A549 (cell line): ENCODE measurements at regions not wholly inside any gene's neighbourhood (a gene's known extent, or its start where the extent isn't known, plus 50 kb on each side); places are given as distances from the start of the nearest gene placed in this dataset.

Experiments used
- ATAC-seq, 2 experiments: fragments of 200-7000 bp in 1 of 2; fragments of >200 bp in 1 of 2; cut with Nextera tagmentation in 1 of 2; cut with Tn5 transposase in 1 of 2; 3 replicates each; pipeline versions ENCODE4 v1.8.0 to v1.9.1; 2018 to 2020; ENCODE audit warnings: mild to moderate bottlenecking in 1 of 2, moderate library complexity in 1 of 2
- CTCF ChIA-PET: fragments of 300-600 bp; sonication (Branson Sonifier 250); formaldehyde crosslinking; extraction: SDS; loops from one replicate; lab custom pipeline; 2021; ENCODE audit warnings: antibody characterized with exemption, inconsistent platforms; lab: Yijun Ruan, JAX
- POLR2A ChIA-PET: fragments of 350-600 bp; formaldehyde crosslinking; extraction: SDS; loops from one replicate; lab custom pipeline; 2021; ENCODE audit warnings: antibody characterized with exemption, inconsistent platforms; lab: Yijun Ruan, JAX
- DNase-seq, 2 experiments: peaks; one replicate each; pipeline versions ENCODE4 v3.0.0 to v3.0.0-alpha.2; 2011 to 2016; ENCODE audit warnings: low read depth in 1 of 2, low spot score in 1 of 2
- FAIRE-seq: peaks from 2 replicates; lab custom pipeline; 2011; peaks lifted over from hg19 to GRCh38; lab: Jason Lieb, UNC
- H3K27ac ChIP-seq, 2 experiments: fragments of >200 bp; sonication (Bioruptor Twin); formaldehyde crosslinking; 3 replicates each; pipeline ENCODE4 v1.5.1; 2016 to 2017
- H3K4me1 ChIP-seq: fragments of >200 bp; sonication (Bioruptor Twin); formaldehyde crosslinking; 3 replicates; pipeline ENCODE4 v1.6.1; 2016
- H3K4me2 ChIP-seq: fragments of >200 bp; sonication (Bioruptor Twin); formaldehyde crosslinking; 3 replicates; pipeline ENCODE4 v1.6.1; 2016
- H3K4me3 ChIP-seq: fragments of >200 bp; sonication (Bioruptor Twin); formaldehyde crosslinking; 3 replicates; pipeline ENCODE4 v1.5.1; 2016
- H3K9me3 ChIP-seq: fragments of >200 bp; sonication (Bioruptor Twin); formaldehyde crosslinking; 3 replicates; pipeline ENCODE4 v1.6.1; 2016
- BHLHE40 ChIP-seq: IDR thresholded peaks from 2 replicates; pipeline ENCODE4 v1.6.1; 2012; ENCODE audit warnings: low read depth, low read length, inconsistent platforms
- CEBPB ChIP-seq, 2 experiments: fragments of >200 bp in 1 of 2; sonication (Bioruptor Twin) in 1 of 2; formaldehyde crosslinking in 1 of 2; IDR thresholded peaks; 2 replicates each; pipeline ENCODE4 v1.6.1; 2012 to 2016
- HOXB13 ChIP-seq: fragments of 250-450 bp; sonication (Bioruptor Pico); IDR thresholded peaks from 2 replicates; pipeline ENCODE4 v1.5.0; 2020; ENCODE audit warnings: low read depth, mild to moderate bottlenecking, moderate library complexity
- JUN ChIP-seq, 2 experiments: fragments of >200 bp; sonication (Bioruptor Twin); formaldehyde crosslinking; IDR thresholded peaks; 2 replicates in 1 of 2; 3 replicates in 1 of 2; pipeline ENCODE4 v1.6.1; 2016 to 2017
- MAFK ChIP-seq: fragments of 450-650 bp; IDR thresholded peaks from 2 replicates; pipeline ENCODE4 v1.6.1; 2014; ENCODE audit not compliant: partially characterized antibody
- PHF8 ChIP-seq: fragments of 200-600 bp; sonication (generic); IDR thresholded peaks from 2 replicates; pipeline ENCODE4 v1.6.1; 2016; ENCODE audit warnings: low read depth, mild to moderate bottlenecking, antibody characterized with exemption, moderate library complexity, borderline replicate concordance
- POLR2A ChIP-seq: IDR thresholded peaks from 2 replicates; pipeline ENCODE4 v1.6.1; 2012; ENCODE audit warnings: mild to moderate bottlenecking, low read length
- RAD21 ChIP-seq, 2 experiments: fragments of >200 bp in 1 of 2; sonication (Bioruptor Twin) in 1 of 2; formaldehyde crosslinking in 1 of 2; IDR thresholded peaks in 1 of 2; conservative IDR thresholded peaks in 1 of 2; 2 replicates in 1 of 2; 3 replicates in 1 of 2; pipeline ENCODE4 v1.6.1; 2012 to 2018; ENCODE audit warnings: inconsistent platforms in 1 of 2
- RNF2 ChIP-seq: fragments of 200-600 bp; sonication (generic); IDR thresholded peaks from 2 replicates; pipeline ENCODE4 v1.6.1; 2016; ENCODE audit warnings: low read depth, mild to moderate bottlenecking, antibody characterized with exemption, moderate library complexity, borderline replicate concordance
- SMC3 ChIP-seq: fragments of >200 bp; sonication (Bioruptor Twin); formaldehyde crosslinking; IDR thresholded peaks from 3 replicates; pipeline ENCODE4 v1.6.1; 2018; ENCODE audit warnings: inconsistent platforms
- TP53 ChIP-seq: fragments of 250-450 bp; sonication (Bioruptor Pico); IDR thresholded peaks from 2 replicates; pipeline ENCODE4 v1.5.0; 2021; ENCODE audit warnings: mild to moderate bottlenecking, moderate library complexity
- ZFP36 ChIP-seq: fragments of 450-650 bp; IDR thresholded peaks from 2 replicates; pipeline ENCODE4 v1.6.1; 2014; ENCODE audit warnings: borderline replicate concordance; ENCODE audit not compliant: partially characterized antibody
- WGBS: methylation state at CpG from one replicate; pipeline ENCODE4 v1.1.6; 2017; ENCODE audit errors: missing lambda C conversion rate; 5-methylcytosine and 5-hydroxymethylcytosine counted together
- TF ChIP-seq, protein P1 (sequence below): fragments of >200 bp; sonication (Bioruptor Twin); formaldehyde crosslinking; IDR thresholded peaks from 3 replicates; pipeline ENCODE4 v1.5.1; 2016
- TF ChIP-seq, protein P2 (sequence below): IDR thresholded peaks from 2 replicates; pipeline ENCODE4 v1.6.1; 2012
- TF ChIP-seq, protein P3 (sequence below): fragments of 200-600 bp; sonication (generic); IDR thresholded peaks from 2 replicates; pipeline ENCODE4 v1.6.1; 2016; ENCODE audit warnings: antibody characterized with exemption, mild to moderate bottlenecking, moderate library complexity
- TF ChIP-seq, protein P4 (sequence below): fragments of 250-450 bp; sonication (Bioruptor Pico); IDR thresholded peaks from 2 replicates; pipeline ENCODE4 v1.5.0; 2021; ENCODE audit warnings: mild to moderate bottlenecking, moderate library complexity, borderline replicate concordance

DNA sequence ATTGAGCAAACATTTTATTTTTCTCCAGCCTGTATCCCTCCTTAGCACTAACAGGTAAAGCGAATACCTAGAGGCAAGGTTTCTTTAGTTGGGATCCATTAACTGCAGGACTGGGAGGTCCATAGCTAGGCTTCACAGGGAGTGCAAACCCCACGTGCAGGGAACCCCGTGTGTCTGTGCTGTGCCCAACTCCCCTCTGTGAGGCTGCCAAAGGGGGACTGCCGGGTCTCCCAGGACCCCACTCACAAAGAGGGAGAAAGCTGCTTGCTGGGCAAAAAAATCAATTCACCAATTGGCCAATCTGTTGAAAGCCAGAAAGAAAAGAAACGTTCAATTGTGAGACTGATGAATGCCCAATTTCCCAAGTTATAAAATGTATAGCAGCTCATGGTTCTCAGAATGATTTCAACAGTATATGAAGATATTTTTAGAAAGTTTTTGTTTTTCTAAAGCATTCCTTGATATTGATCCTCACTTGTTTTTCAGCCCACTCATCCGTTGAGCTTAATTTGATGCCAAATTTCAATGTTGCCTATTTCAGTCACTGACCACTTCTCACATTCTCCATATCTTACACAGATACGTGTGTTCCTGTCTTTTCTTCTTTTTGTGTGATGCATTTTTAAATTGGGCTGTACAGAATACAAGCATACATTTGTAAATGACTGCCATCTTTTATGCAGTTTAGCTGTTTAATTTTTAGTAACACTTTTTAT, 202.7 kb upstream of the PRSS58 start (continued):
- TF ChIP-seq, protein P1, sequence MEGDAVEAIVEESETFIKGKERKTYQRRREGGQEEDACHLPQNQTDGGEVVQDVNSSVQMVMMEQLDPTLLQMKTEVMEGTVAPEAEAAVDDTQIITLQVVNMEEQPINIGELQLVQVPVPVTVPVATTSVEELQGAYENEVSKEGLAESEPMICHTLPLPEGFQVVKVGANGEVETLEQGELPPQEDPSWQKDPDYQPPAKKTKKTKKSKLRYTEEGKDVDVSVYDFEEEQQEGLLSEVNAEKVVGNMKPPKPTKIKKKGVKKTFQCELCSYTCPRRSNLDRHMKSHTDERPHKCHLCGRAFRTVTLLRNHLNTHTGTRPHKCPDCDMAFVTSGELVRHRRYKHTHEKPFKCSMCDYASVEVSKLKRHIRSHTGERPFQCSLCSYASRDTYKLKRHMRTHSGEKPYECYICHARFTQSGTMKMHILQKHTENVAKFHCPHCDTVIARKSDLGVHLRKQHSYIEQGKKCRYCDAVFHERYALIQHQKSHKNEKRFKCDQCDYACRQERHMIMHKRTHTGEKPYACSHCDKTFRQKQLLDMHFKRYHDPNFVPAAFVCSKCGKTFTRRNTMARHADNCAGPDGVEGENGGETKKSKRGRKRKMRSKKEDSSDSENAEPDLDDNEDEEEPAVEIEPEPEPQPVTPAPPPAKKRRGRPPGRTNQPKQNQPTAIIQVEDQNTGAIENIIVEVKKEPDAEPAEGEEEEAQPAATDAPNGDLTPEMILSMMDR = no peak

DNA sequence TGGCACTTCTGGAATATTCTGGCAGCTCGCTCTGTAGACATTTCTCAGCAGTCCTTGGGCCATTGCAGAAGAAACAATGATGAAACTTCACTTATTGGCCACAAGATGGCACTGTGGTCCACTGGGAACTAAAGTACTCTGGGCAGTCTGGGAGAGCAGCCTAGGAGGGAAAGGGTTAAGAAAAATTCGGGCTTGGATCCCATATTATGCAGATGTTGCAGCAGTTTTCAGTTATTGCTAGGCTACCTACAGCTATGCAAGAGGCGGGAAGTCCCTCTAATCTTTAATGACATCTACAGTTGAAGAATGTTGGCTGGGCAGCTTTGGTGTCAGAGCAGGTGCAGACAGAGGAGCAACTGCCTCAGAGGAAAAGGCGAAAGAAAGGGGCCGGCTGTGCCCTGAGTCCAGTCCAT, 201.7 kb upstream of the PRSS58 start:
- no peaks in the 10 kb centered on the region for H3K9me3 ChIP-seq
- ChIA-PET POLR2A (no interaction called here), CTCF (interaction anchor here (0.6 to 3.5 kb wide), 23 partner anchors 9 to 483 kb away, joined by 3 to 12 read pairs (median 3); no protein-coding TSS in a partner anchor)
- TF ChIP-seq CEBPB (IDR thresholded peaks at IDR 0.05) = peak in 1 of 2 experiments; percentile 51; a peak in 1 of 4 replicates
- TF ChIP-seq JUN (IDR thresholded peaks at IDR 0.05) = no peak
- no peak for TF ChIP-seq HOXB13 (CRISPR knock-in tag)
- TF ChIP-seq, protein P1 = peak; percentile 69
- TF ChIP-seq RAD21 (conservative IDR thresholded peaks at IDR 0.05 in 1 of 2, IDR thresholded peaks at IDR 0.05 in 1 of 2) = peak; percentile 38 to 41
- 0 out of 3 replicates have a peak, but pooled peaks have one; percentile 30 for TF ChIP-seq SMC3
- ATAC-seq (peak; percentile 80 to 96; a peak in 5 of 6 replicates), FAIRE-seq (no peak), DNase-seq (peak; percentile 30 to 61)
- no peak overlapping the region for H3K27ac ChIP-seq
- no peak overlapping the region for H3K4me2 ChIP-seq
- H3K4me3 ChIP-seq = no peak overlapping the region
- 3% methylated on average over 5 of the region's 5 CpGs for WGBS
- no peaks in the 10 kb centered on the region for H3K4me1 ChIP-seq

DNA sequence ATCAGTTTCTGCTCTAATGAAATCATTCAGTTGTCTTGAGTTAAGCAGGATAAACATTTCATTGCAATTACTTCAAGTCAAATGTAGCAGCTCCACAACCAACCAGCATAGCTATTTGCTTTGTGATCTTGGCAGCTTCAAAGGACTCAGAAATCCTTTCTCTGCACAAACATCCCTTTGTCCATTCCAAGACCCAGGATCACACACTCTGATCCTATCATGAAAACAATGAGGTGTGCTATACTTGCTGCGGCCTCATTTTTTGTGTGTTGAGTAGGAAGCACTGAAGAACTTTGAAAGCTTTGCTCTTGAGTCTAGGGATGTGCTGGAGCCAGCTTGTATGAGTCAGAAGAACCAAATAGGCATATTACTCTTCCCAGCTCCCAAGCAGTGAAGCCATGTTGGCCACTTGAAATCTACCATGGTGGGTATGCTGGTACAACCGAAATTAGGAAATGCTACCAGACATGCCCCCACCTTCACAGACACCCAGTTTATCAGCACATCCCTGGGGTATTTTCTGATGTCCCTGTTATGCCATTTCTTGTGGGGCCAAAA, 199.4 kb upstream of the PRSS58 start:
- WGBS = 0% methylated on average over 2 of the region's 2 CpGs
- Histone ChIP-seq H3K4me1 (no peaks in the 10 kb centered on the region), H3K9me3 (no peaks in the 10 kb centered on the region), H3K27ac (no peak overlapping the region), H3K4me2 (no peak overlapping the region), H3K4me3 (no peak overlapping the region)
- FAIRE-seq (no peak), ATAC-seq (no peak), DNase-seq (no peak)
- CTCF ChIA-PET = no interaction called here
- no peak for TF ChIP-seq BHLHE40
- POLR2A ChIA-PET = no interaction called here

DNA sequence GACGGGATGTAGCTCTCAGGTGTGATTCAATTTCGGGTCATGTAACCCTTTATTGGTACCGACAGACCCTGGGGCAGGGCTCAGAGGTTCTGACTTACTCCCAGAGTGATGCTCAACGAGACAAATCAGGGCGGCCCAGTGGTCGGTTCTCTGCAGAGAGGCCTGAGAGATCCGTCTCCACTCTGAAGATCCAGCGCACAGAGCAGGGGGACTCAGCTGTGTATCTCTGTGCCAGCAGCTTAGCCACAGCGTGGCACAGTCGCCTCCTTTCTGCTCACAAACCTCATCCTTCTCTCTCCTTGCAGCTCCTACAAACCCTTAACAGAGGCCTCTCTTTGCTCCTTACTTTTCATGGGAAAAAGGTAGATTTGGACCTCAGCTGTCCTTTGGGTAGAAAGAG, 197.5 kb upstream of the PRSS58 start:
- ATAC-seq (no peak), DNase-seq (no peak), FAIRE-seq (no peak)
- no peak overlapping the region for H3K4me2 ChIP-seq
- POLR2A ChIA-PET = no interaction called here
- no peaks in the 10 kb centered on the region for H3K4me1 ChIP-seq
- H3K27ac ChIP-seq = no peak overlapping the region
- no peak for TF ChIP-seq POLR2A
- TF ChIP-seq RNF2 = no peak
- TF ChIP-seq TP53 (CRISPR knock-in tag) = no peak
- no peak for TF ChIP-seq ZFP36
- no peak for TF ChIP-seq MAFK
- TF ChIP-seq PHF8 = no peak
- TF ChIP-seq, protein P2, sequence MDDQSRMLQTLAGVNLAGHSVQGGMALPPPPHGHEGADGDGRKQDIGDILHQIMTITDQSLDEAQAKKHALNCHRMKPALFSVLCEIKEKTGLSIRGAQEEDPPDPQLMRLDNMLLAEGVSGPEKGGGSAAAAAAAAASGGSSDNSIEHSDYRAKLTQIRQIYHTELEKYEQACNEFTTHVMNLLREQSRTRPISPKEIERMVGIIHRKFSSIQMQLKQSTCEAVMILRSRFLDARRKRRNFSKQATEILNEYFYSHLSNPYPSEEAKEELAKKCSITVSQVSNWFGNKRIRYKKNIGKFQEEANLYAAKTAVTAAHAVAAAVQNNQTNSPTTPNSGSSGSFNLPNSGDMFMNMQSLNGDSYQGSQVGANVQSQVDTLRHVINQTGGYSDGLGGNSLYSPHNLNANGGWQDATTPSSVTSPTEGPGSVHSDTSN = no peak
- TF ChIP-seq, protein P3, sequence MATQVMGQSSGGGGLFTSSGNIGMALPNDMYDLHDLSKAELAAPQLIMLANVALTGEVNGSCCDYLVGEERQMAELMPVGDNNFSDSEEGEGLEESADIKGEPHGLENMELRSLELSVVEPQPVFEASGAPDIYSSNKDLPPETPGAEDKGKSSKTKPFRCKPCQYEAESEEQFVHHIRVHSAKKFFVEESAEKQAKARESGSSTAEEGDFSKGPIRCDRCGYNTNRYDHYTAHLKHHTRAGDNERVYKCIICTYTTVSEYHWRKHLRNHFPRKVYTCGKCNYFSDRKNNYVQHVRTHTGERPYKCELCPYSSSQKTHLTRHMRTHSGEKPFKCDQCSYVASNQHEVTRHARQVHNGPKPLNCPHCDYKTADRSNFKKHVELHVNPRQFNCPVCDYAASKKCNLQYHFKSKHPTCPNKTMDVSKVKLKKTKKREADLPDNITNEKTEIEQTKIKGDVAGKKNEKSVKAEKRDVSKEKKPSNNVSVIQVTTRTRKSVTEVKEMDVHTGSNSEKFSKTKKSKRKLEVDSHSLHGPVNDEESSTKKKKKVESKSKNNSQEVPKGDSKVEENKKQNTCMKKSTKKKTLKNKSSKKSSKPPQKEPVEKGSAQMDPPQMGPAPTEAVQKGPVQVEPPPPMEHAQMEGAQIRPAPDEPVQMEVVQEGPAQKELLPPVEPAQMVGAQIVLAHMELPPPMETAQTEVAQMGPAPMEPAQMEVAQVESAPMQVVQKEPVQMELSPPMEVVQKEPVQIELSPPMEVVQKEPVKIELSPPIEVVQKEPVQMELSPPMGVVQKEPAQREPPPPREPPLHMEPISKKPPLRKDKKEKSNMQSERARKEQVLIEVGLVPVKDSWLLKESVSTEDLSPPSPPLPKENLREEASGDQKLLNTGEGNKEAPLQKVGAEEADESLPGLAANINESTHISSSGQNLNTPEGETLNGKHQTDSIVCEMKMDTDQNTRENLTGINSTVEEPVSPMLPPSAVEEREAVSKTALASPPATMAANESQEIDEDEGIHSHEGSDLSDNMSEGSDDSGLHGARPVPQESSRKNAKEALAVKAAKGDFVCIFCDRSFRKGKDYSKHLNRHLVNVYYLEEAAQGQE = no peak
- TF ChIP-seq, protein P4, sequence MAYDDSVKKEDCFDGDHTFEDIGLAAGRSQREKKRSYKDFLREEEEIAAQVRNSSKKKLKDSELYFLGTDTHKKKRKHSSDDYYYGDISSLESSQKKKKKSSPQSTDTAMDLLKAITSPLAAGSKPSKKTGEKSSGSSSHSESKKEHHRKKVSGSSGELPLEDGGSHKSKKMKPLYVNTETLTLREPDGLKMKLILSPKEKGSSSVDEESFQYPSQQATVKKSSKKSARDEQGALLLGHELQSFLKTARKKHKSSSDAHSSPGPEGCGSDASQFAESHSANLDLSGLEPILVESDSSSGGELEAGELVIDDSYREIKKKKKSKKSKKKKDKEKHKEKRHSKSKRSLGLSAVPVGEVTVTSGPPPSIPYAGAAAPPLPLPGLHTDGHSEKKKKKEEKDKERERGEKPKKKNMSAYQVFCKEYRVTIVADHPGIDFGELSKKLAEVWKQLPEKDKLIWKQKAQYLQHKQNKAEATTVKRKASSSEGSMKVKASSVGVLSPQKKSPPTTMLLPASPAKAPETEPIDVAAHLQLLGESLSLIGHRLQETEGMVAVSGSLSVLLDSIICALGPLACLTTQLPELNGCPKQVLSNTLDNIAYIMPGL = no peak
- CTCF ChIA-PET = interaction anchor here (0.7 to 1.0 kb wide), 2 partner anchors 8 to 422 kb away, joined by 3 read pairs; no protein-coding TSS in a partner anchor
- 33% methylated on average over 10 of the region's 10 CpGs for WGBS
- no peak overlapping the region for H3K4me3 ChIP-seq
- no peaks in the 10 kb centered on the region for H3K9me3 ChIP-seq
